OCI-LY7 (cell line): ENCODE measurements at regions not wholly inside any gene's neighbourhood (a gene's known extent, or its start where the extent isn't known, plus 50 kb on each side); places are given as distances from the start of the nearest gene placed in this dataset.

ENCODE experiments used
- EZH2phosphoT487 ChIP-seq: fragments of 200-600 bp; sonication (generic); IDR thresholded peaks from 2 replicates; pipeline ENCODE4 v1.6.1; 2018; ENCODE audit warnings: low read depth, borderline replicate concordance, mild to moderate bottlenecking, mixed run types, antibody characterized with exemption, low read length, moderate library complexity, mixed read lengths
- TF ChIP-seq, protein P1 (sequence below): fragments of 200-600 bp; sonication (generic); conservative IDR thresholded peaks from 2 replicates; pipeline ENCODE4 v1.5.1; 2014; ENCODE audit warnings: mild to moderate bottlenecking, antibody characterized with exemption, low read length, moderate library complexity, mixed read lengths

DNA sequence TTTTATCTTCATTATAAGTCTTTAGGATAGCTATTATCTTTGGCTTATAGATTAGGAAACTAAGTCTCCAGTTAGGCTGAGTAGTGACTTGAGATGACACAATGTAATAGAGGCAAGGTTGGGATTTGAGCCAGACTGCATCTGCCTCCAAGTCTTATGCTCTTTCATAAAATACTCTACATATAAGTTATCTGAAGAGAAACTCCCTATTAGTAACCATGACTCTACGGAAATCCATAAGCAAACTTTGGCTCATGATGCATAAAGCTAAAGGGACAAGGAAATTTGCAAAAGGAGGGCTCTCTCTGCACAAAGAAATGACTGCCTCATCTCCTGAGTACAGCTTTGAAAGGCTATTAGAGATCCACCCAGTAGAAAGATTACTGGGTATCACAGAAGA, 77.6 kb upstream of the FRMD4B start:
- TF ChIP-seq, protein P1, sequence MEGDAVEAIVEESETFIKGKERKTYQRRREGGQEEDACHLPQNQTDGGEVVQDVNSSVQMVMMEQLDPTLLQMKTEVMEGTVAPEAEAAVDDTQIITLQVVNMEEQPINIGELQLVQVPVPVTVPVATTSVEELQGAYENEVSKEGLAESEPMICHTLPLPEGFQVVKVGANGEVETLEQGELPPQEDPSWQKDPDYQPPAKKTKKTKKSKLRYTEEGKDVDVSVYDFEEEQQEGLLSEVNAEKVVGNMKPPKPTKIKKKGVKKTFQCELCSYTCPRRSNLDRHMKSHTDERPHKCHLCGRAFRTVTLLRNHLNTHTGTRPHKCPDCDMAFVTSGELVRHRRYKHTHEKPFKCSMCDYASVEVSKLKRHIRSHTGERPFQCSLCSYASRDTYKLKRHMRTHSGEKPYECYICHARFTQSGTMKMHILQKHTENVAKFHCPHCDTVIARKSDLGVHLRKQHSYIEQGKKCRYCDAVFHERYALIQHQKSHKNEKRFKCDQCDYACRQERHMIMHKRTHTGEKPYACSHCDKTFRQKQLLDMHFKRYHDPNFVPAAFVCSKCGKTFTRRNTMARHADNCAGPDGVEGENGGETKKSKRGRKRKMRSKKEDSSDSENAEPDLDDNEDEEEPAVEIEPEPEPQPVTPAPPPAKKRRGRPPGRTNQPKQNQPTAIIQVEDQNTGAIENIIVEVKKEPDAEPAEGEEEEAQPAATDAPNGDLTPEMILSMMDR, result no peak
- no peak for TF ChIP-seq EZH2phosphoT487
